Panc1 (cell line): ENCODE measurements at regions not wholly inside any gene's neighbourhood (a gene's known extent, or its start where the extent isn't known, plus 50 kb on each side); places are given as distances from the start of the nearest gene placed in this dataset.

Source experiments
- ATAC-seq: fragments of 200-7000 bp; cut with Tn5 transposase; 2 replicates; pipeline ENCODE4 v1.9.1; 2020; ENCODE audit warnings: mild to moderate bottlenecking, moderate library complexity
- BruUV-seq: library from RNA; stranded (reverse); fragments of 400-500 nt; replicated peaks from 2 replicates; lab custom pipeline; 2021; lab: Mats Ljungman, UMichigan
- CTCF ChIA-PET: fragments of 300-600 bp; sonication (Branson Sonifier 250); formaldehyde crosslinking; loops from one replicate; lab custom pipeline; 2022; ENCODE audit warnings: antibody characterized with exemption; lab: Charles Lee
- POLR2A ChIA-PET: fragments of 300-600 bp; sonication (Branson Sonifier 250); formaldehyde crosslinking; loops from one replicate; lab custom pipeline; 2022; ENCODE audit warnings: antibody characterized with exemption; lab: Charles Lee
- DNase-seq: peaks from one replicate; pipeline ENCODE4 v3.0.0-alpha.2; 2010; ENCODE audit warnings: low read depth, low spot score
- H3K27ac ChIP-seq: 2 replicates; pipeline ENCODE4 v1.5.1; 2011; ENCODE audit warnings: mild to moderate bottlenecking, low read length, inconsistent platforms
- H3K27me3 ChIP-seq: fragments of 200-500 bp; sonication (Bioruptor generic); 2 replicates; pipeline ENCODE4 v1.6.0; 2014; ENCODE audit warnings: low read length, inconsistent platforms; ENCODE audit not compliant: control insufficient read depth, insufficient read depth
- H3K36me3 ChIP-seq: fragments of 200-500 bp; sonication (Bioruptor generic); 2 replicates; pipeline ENCODE4 v1.5.1; 2014; ENCODE audit warnings: inconsistent platforms, mild to moderate bottlenecking, low read length, moderate library complexity; ENCODE audit not compliant: control insufficient read depth, insufficient read depth
- H3K4me1 ChIP-seq: 2 replicates; pipeline ENCODE4 v1.5.1; 2011; ENCODE audit warnings: inconsistent platforms, mild to moderate bottlenecking, low read length, moderate library complexity; ENCODE audit not compliant: control insufficient read depth, insufficient read depth
- H3K4me3 ChIP-seq, 2 experiments: 2 replicates each; pipeline ENCODE4 v1.5.1; 2011 to 2012; ENCODE audit warnings: low read depth in 2 of 2, low read length in 2 of 2, mild to moderate bottlenecking in 2 of 2, inconsistent platforms in 1 of 2, moderate library complexity in 1 of 2
- H3K9me3 ChIP-seq: fragments of 200-500 bp; sonication (Bioruptor generic); 2 replicates; pipeline ENCODE4 v1.5.1; 2014; ENCODE audit warnings: low read depth, mild to moderate bottlenecking, inconsistent platforms, low read length, moderate library complexity; ENCODE audit not compliant: control insufficient read depth, insufficient read depth
- POLR2AphosphoS5 ChIP-seq: IDR thresholded peaks from 2 replicates; pipeline ENCODE4 v1.6.1; 2012; ENCODE audit warnings: mild to moderate bottlenecking, low read depth, low read length, moderate library complexity
- SIN3A ChIP-seq: IDR thresholded peaks from 2 replicates; pipeline ENCODE4 v1.6.1; 2012; ENCODE audit warnings: low read depth, mild to moderate bottlenecking, low read length, moderate library complexity, borderline replicate concordance; ENCODE audit not compliant: insufficient read depth
- TCF7L2 ChIP-seq: IDR thresholded peaks from 2 replicates; pipeline ENCODE4 v1.6.1; 2011; ENCODE audit warnings: mild to moderate bottlenecking, low read depth, low read length, inconsistent platforms
- in situ Hi-C: cut with HindIII; loops from 2 replicates; pipeline ENCODE4 v1.10.0; 2016; ENCODE audit warnings: low sequenced_read_pairs, low pct_unique_long_range_greater_than_20kb
- intact Hi-C: fragments of 100-400 bp; cut with micrococcal nuclease; formaldehyde crosslinking; loops from one replicate; pipeline ENCODE4 v1.10.0; 2022; ENCODE audit not compliant: unreplicated experiment
- TF ChIP-seq, protein P1 (sequence below): fragments of 450-650 bp; IDR thresholded peaks from 2 replicates; pipeline ENCODE4 v1.5.1; 2017; ENCODE audit warnings: mild to moderate bottlenecking
- TF ChIP-seq, protein P2 (sequence below), 2 experiments: IDR thresholded peaks; 2 replicates each; pipeline ENCODE4 v1.6.1; 2011 to 2012; ENCODE audit warnings: low read depth in 2 of 2, control low read depth in 1 of 2, low read length in 1 of 2, mild to moderate bottlenecking in 1 of 2, moderate library complexity in 1 of 2; ENCODE audit not compliant: insufficient read depth in 1 of 2

DNA sequence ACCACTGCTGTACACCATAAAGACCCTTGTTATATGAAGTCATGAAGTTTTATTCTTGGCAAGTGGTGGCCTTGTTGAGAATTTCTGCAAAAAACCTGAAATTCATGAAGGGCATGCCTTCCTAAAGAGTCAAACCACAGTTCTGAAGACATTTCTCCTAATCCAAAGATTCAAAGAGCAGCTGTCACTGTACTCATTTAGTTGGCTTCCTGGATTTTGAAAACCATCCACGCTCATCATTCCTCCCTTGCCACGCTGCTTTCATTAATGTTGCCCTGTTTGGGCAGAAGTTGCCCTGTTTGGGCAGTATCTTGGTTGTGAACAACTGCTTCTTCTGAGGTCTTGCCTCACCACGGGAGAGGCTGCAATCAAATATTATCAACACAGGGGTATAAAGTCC is 560.3 kb upstream of the TLE4 start:
- Histone ChIP-seq H3K27ac (no peak overlapping the region), H3K9me3 (no peaks in the 10 kb centered on the region), H3K36me3 (no peaks in the 10 kb centered on the region), H3K27me3 (no peaks in the 10 kb centered on the region), H3K4me1 (no peaks in the 10 kb centered on the region), H3K4me3 (no peak overlapping the region)
- no TSS peak for BruUV-seq
- intact Hi-C loops, result no loop called here
- CTCF ChIA-PET, result no interaction called here
- POLR2A ChIA-PET, result no interaction called here
- ATAC-seq, result no peak
- no peak for DNase-seq
- in situ Hi-C loops, result no loop called here
- TF ChIP-seq, protein P1, sequence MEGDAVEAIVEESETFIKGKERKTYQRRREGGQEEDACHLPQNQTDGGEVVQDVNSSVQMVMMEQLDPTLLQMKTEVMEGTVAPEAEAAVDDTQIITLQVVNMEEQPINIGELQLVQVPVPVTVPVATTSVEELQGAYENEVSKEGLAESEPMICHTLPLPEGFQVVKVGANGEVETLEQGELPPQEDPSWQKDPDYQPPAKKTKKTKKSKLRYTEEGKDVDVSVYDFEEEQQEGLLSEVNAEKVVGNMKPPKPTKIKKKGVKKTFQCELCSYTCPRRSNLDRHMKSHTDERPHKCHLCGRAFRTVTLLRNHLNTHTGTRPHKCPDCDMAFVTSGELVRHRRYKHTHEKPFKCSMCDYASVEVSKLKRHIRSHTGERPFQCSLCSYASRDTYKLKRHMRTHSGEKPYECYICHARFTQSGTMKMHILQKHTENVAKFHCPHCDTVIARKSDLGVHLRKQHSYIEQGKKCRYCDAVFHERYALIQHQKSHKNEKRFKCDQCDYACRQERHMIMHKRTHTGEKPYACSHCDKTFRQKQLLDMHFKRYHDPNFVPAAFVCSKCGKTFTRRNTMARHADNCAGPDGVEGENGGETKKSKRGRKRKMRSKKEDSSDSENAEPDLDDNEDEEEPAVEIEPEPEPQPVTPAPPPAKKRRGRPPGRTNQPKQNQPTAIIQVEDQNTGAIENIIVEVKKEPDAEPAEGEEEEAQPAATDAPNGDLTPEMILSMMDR, result no peak

DNA sequence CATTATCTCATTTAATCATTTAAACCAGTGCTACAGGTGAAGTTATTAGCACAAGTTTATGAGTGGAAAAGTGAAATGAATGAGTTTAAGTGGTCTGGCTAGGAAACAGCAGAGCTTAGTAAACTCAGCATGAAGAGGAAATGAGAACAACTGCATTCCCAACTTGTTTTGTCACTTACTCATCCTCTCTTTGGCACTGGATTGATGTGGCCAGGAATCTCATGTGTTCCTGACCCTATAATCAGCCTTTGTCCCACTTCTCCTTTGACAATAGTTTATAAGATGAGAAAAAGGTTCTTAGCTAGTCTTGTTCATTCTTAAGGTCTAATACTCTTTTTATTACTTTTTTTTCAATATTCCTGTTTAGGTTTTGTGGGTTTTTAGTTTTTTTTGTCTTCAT is 559.2 kb upstream of the TLE4 start:
- H3K27me3 ChIP-seq, result no peaks in the 10 kb centered on the region
- H3K9me3 ChIP-seq, result no peaks in the 10 kb centered on the region
- TF ChIP-seq POLR2AphosphoS5, result no peak
- TF ChIP-seq, protein P2, sequence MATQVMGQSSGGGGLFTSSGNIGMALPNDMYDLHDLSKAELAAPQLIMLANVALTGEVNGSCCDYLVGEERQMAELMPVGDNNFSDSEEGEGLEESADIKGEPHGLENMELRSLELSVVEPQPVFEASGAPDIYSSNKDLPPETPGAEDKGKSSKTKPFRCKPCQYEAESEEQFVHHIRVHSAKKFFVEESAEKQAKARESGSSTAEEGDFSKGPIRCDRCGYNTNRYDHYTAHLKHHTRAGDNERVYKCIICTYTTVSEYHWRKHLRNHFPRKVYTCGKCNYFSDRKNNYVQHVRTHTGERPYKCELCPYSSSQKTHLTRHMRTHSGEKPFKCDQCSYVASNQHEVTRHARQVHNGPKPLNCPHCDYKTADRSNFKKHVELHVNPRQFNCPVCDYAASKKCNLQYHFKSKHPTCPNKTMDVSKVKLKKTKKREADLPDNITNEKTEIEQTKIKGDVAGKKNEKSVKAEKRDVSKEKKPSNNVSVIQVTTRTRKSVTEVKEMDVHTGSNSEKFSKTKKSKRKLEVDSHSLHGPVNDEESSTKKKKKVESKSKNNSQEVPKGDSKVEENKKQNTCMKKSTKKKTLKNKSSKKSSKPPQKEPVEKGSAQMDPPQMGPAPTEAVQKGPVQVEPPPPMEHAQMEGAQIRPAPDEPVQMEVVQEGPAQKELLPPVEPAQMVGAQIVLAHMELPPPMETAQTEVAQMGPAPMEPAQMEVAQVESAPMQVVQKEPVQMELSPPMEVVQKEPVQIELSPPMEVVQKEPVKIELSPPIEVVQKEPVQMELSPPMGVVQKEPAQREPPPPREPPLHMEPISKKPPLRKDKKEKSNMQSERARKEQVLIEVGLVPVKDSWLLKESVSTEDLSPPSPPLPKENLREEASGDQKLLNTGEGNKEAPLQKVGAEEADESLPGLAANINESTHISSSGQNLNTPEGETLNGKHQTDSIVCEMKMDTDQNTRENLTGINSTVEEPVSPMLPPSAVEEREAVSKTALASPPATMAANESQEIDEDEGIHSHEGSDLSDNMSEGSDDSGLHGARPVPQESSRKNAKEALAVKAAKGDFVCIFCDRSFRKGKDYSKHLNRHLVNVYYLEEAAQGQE (IDR thresholded peaks at IDR 0.05; ENCODE audit: insufficient read depth in 1 of 2, low read depth in 2 of 2, low read length in 1 of 2), result no peak
- TF ChIP-seq, protein P1, result no peak
- TF ChIP-seq SIN3A, result no peak
- no peak for TF ChIP-seq TCF7L2
- DNase-seq (no peak), ATAC-seq (no peak)
- H3K4me1 ChIP-seq, result no peaks in the 10 kb centered on the region
- no peaks in the 10 kb centered on the region for H3K36me3 ChIP-seq
- in situ Hi-C loops (no loop called here), intact Hi-C loops (no loop called here)
- CTCF ChIA-PET, result no interaction called here
- BruUV-seq, result no TSS peak
- no peak overlapping the region for H3K4me3 ChIP-seq
- POLR2A ChIA-PET, result no interaction called here
- no peak overlapping the region for H3K27ac ChIP-seq
